ENCODE measurements at regions not wholly inside any gene's neighbourhood (a gene's known extent, or its start where the extent isn't known, plus 50 kb on each side); places are given as distances from the start of the nearest gene placed in this dataset.

GRCh38 chrX:39384996-39385395 lies 583.7 kb downstream of the MID1IP1 start:
- H3K9me3 ChIP-seq (ENCODE audit: low read length), result no peaks in the 10 kb centered on the region
- no peaks in the 10 kb centered on the region for H3F3A ChIP-seq (ENCODE audit: insufficient read depth, low read length, poor library complexity, severe bottlenecking)
- H3K4me2 ChIP-seq (ENCODE audit: low read length), result no peak overlapping the region
- no peaks in the 10 kb centered on the region for H3K79me2 ChIP-seq (replicated peaks; ENCODE audit: insufficient read depth, low read length)
- H3K27ac ChIP-seq (ENCODE audit: low read length), result no peak overlapping the region
- H3K36me3 ChIP-seq (ENCODE audit: insufficient read depth, low read length), result no peaks in the 10 kb centered on the region
- H3K9me2 ChIP-seq (ENCODE audit: insufficient read depth, low read length), result no peaks in the 10 kb centered on the region
- H2AFZ ChIP-seq (ENCODE audit: low read depth, low read length), result no peak overlapping the region
- no peaks in the 10 kb centered on the region for H4K20me1 ChIP-seq (ENCODE audit: insufficient read depth)
- no peak overlapping the region for H3K4me3 ChIP-seq (ENCODE audit: low read length)
- H3K9ac ChIP-seq (ENCODE audit: low read length), result no peak overlapping the region
- no peaks in the 10 kb centered on the region for H3K27me3 ChIP-seq (ENCODE audit: insufficient read depth, low read depth, low read length)
- TF ChIP-seq CTCF (IDR thresholded peaks at IDR 0.05; ENCODE audit: poor library complexity, severe bottlenecking), result no peak
- no peak for TF ChIP-seq POLR2AphosphoS5 (IDR thresholded peaks at IDR 0.05)
- no peak for TF ChIP-seq RAD21 (conservative IDR thresholded peaks at IDR 0.05)
- no peak for TF ChIP-seq TAF1 (IDR thresholded peaks at IDR 0.05; ENCODE audit: low read depth)
- TF ChIP-seq REST (IDR thresholded peaks at IDR 0.05; ENCODE audit: borderline replicate concordance), result no peak
- no peak for TF ChIP-seq EP300 (conservative IDR thresholded peaks at IDR 0.05; ENCODE audit: poor library complexity, severe bottlenecking)
- no peak for TF ChIP-seq EZH2 (IDR thresholded peaks at IDR 0.05; ENCODE audit: borderline replicate concordance, insufficient read depth, low read length, poor library complexity, severe bottlenecking)

GRCh38 chrX:39388730-39389129 lies 587.5 kb downstream of the MID1IP1 start:
- H3K4me2 ChIP-seq (ENCODE audit: low read length), result no peak overlapping the region
- H3K9me2 ChIP-seq (ENCODE audit: insufficient read depth, low read length), result no peaks in the 10 kb centered on the region
- H3K4me3 ChIP-seq (ENCODE audit: low read length), result no peak overlapping the region
- TF ChIP-seq EP300 (conservative IDR thresholded peaks at IDR 0.05; ENCODE audit: poor library complexity, severe bottlenecking) (no peak), REST (IDR thresholded peaks at IDR 0.05; ENCODE audit: borderline replicate concordance) (no peak), EZH2 (IDR thresholded peaks at IDR 0.05; ENCODE audit: borderline replicate concordance, insufficient read depth, low read length, poor library complexity, severe bottlenecking) (no peak), RAD21 (conservative IDR thresholded peaks at IDR 0.05) (no peak), SMC3 (conservative IDR thresholded peaks at IDR 0.05; ENCODE audit: poor library complexity) (no peak), POLR2AphosphoS5 (IDR thresholded peaks at IDR 0.05) (no peak), TAF1 (IDR thresholded peaks at IDR 0.05; ENCODE audit: low read depth) (no peak), MXI1 (conservative IDR thresholded peaks at IDR 0.05; ENCODE audit: poor library complexity, severe bottlenecking) (no peak), CTCF (IDR thresholded peaks at IDR 0.05; ENCODE audit: poor library complexity, severe bottlenecking) (no peak)
- no peaks in the 10 kb centered on the region for H3K36me3 ChIP-seq (ENCODE audit: insufficient read depth, low read length)
- H2AFZ ChIP-seq (ENCODE audit: low read depth, low read length), result no peak overlapping the region
- H3K79me2 ChIP-seq (replicated peaks; ENCODE audit: insufficient read depth, low read length), result no peaks in the 10 kb centered on the region
- no peaks in the 10 kb centered on the region for H3K9me3 ChIP-seq (ENCODE audit: low read length)
- H3F3A ChIP-seq (ENCODE audit: insufficient read depth, low read length, poor library complexity, severe bottlenecking), result no peaks in the 10 kb centered on the region
- no peaks in the 10 kb centered on the region for H3K27me3 ChIP-seq (ENCODE audit: insufficient read depth, low read depth, low read length)
- H3K9ac ChIP-seq (ENCODE audit: low read length), result no peak overlapping the region
- H4K20me1 ChIP-seq (ENCODE audit: insufficient read depth), result no peaks in the 10 kb centered on the region
- no peak overlapping the region for H3K27ac ChIP-seq (ENCODE audit: low read length)
